ENCODE measurements at regions not wholly inside any gene's neighbourhood (a gene's known extent, or its start where the extent isn't known, plus 50 kb on each side); places are given as distances from the start of the nearest gene placed in this dataset.

DNA sequence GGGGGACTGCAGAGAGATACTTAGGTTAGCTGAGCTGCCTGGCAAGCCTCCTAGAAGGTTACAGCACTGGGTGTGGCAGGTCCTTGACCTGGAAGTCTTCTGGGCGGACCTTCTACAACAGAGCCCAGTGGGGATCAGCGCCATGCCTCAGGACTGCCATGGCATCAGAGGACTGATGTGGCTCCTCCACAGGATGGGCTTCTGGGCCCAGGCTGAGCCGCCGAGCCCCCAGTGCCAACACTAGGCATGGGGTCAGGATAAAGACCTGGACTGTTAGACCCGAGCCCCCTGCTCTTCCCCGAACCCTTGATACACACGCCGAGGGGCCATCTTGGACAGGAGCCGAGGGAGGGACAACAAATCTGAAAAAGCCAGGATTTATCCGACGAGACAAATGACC is 64.0 kb upstream of the SOX21 start:
- H3K4me3 Mint-ChIP-seq = no peak overlapping the region
- Histone ChIP-seq H3K4me3 (ENCODE audit: low read length) (no peak overlapping the region), H3K9me3 (ENCODE audit: control insufficient read depth, insufficient read depth, low read length) (no peaks in the 10 kb centered on the region), H3K27me3 (ENCODE audit: control insufficient read depth, insufficient read depth, low read length) (no peaks in the 10 kb centered on the region), H3K36me3 (ENCODE audit: control insufficient read depth, insufficient read depth, low read length) (no peaks in the 10 kb centered on the region), H3K4me1 (ENCODE audit: control insufficient read depth, insufficient read depth, low read length) (no peaks in the 10 kb centered on the region), H3K27ac (ENCODE audit: low read length) (no peak overlapping the region)
- TF ChIP-seq, protein P1, sequence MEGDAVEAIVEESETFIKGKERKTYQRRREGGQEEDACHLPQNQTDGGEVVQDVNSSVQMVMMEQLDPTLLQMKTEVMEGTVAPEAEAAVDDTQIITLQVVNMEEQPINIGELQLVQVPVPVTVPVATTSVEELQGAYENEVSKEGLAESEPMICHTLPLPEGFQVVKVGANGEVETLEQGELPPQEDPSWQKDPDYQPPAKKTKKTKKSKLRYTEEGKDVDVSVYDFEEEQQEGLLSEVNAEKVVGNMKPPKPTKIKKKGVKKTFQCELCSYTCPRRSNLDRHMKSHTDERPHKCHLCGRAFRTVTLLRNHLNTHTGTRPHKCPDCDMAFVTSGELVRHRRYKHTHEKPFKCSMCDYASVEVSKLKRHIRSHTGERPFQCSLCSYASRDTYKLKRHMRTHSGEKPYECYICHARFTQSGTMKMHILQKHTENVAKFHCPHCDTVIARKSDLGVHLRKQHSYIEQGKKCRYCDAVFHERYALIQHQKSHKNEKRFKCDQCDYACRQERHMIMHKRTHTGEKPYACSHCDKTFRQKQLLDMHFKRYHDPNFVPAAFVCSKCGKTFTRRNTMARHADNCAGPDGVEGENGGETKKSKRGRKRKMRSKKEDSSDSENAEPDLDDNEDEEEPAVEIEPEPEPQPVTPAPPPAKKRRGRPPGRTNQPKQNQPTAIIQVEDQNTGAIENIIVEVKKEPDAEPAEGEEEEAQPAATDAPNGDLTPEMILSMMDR (IDR thresholded peaks at IDR 0.05) = no peak
- no peaks in the 10 kb centered on the region for H3K36me3 Mint-ChIP-seq
- no peaks in the 10 kb centered on the region for H3K4me1 Mint-ChIP-seq
- no peak overlapping the region for H3K27ac Mint-ChIP-seq
- peaks cover 0 to 5% of the 10 kb centered on the region in 2 donors for H3K27me3 Mint-ChIP-seq (ENCODE audit: low read depth in 2 of 2)
- no peaks in the 10 kb centered on the region for H3K9me3 Mint-ChIP-seq
- intact Hi-C loops (cut with micrococcal nuclease) = no loop called here
- no peak for DNase-seq
- no peak for ATAC-seq
- 93% methylated on average over 11 of the region's 11 CpGs for WGBS (ENCODE audit: insufficient coverage)

DNA sequence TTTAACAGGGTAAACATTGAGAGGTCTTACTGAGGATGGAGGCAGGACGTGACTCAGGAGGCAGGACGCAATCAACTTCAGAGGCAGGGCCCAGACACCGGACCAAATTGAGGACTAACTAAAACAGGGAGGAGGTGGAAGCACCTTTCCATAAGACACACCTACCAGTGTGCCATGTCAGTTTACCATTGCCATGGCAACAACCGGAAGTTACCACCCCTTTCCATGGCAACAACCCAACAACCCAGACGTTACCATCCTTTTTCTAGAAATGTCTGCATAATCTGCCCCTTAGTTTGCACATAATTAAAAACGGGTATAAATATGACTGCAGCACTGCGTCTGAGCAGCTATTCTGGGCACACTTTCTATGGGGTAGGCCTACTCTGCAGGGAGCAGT is 53.5 kb upstream of the SOX21 start:
- Histone ChIP-seq H3K4me3 (ENCODE audit: low read length) (no peak overlapping the region), H3K4me1 (ENCODE audit: control insufficient read depth, insufficient read depth, low read length) (no peaks in the 10 kb centered on the region), H3K9me3 (ENCODE audit: control insufficient read depth, insufficient read depth, low read length) (no peaks in the 10 kb centered on the region), H3K36me3 (ENCODE audit: control insufficient read depth, insufficient read depth, low read length) (no peaks in the 10 kb centered on the region), H3K27ac (ENCODE audit: low read length) (no peak overlapping the region), H3K27me3 (ENCODE audit: control insufficient read depth, insufficient read depth, low read length) (no peaks in the 10 kb centered on the region)
- H3K9me3 Mint-ChIP-seq = peaks cover 9 to 13% of the 10 kb centered on the region in 2 donors
- no peak overlapping the region for H3K27ac Mint-ChIP-seq
- TF ChIP-seq, protein P1 (IDR thresholded peaks at IDR 0.05) = no peak
- no peaks in the 10 kb centered on the region for H3K4me1 Mint-ChIP-seq
- intact Hi-C loops (cut with micrococcal nuclease) = no loop called here
- no peaks in the 10 kb centered on the region for H3K36me3 Mint-ChIP-seq
- WGBS (ENCODE audit: insufficient coverage) = 82% methylated on average over 7 of the region's 7 CpGs
- H3K27me3 Mint-ChIP-seq (ENCODE audit: low read depth in 2 of 2) = peaks cover 0 to 5% of the 10 kb centered on the region in 2 donors
- DNase-seq = no peak
- H3K4me3 Mint-ChIP-seq = no peak overlapping the region
- ATAC-seq = no peak

DNA sequence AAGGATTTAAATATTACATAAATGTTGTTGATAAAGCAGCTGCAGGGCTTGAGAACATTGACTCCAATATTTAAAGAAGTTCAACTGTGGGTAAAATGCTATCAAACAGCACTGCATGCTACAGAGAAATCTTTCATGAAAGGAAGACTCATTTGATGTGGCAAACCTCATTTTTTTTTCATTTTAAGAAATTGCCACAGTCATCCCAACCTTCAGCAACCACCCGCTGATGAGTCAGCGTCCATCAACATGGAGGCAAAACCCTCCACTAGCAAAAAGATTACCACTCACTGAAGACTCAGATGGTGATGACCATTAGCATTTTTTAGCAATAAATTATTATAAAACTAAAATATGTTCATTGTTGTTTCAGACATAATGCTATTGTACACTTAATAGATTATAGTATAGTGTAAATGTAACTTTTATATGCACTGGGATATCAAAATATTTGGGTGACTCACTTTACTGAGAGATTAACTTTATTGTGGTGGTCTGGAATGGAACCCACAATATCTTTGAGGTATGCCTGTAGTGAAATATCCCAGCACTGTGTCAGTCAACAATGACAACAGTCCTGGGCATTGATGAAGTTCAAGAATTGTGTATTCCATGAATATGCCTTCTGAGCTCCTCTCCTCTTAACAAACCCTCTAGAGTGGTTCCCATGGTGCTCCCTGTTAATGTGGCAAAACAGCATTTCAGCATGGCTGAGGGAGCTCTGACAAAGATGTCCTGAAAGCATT is 52.4 kb upstream of the SOX21 start:
- Mint-ChIP-seq H3K4me3 (no peak overlapping the region), H3K27ac (no peak overlapping the region), H3K27me3 (ENCODE audit: low read depth in 2 of 2) (peaks cover 0 to 5% of the 10 kb centered on the region in 2 donors), H3K4me1 (no peaks in the 10 kb centered on the region), H3K36me3 (no peaks in the 10 kb centered on the region), H3K9me3 (peaks cover 9 to 13% of the 10 kb centered on the region in 2 donors)
- Histone ChIP-seq H3K4me3 (ENCODE audit: low read length) (no peak overlapping the region), H3K27ac (ENCODE audit: low read length) (no peak overlapping the region), H3K4me1 (ENCODE audit: control insufficient read depth, insufficient read depth, low read length) (no peaks in the 10 kb centered on the region), H3K27me3 (ENCODE audit: control insufficient read depth, insufficient read depth, low read length) (no peaks in the 10 kb centered on the region), H3K36me3 (ENCODE audit: control insufficient read depth, insufficient read depth, low read length) (no peaks in the 10 kb centered on the region), H3K9me3 (ENCODE audit: control insufficient read depth, insufficient read depth, low read length) (no peaks in the 10 kb centered on the region)
- WGBS (ENCODE audit: insufficient coverage) = 55% methylated on average over 2 of the region's 2 CpGs
- TF ChIP-seq, protein P1 (IDR thresholded peaks at IDR 0.05) = no peak
- no peak for ATAC-seq
- no peak for DNase-seq
- intact Hi-C loops (cut with micrococcal nuclease) = no loop called here

All from natural killer cell (primary cell).